ENCODE measurements at regions not wholly inside any gene's neighbourhood (a gene's known extent, or its start where the extent isn't known, plus 50 kb on each side); places are given as distances from the start of the nearest gene placed in this dataset.

DNA sequence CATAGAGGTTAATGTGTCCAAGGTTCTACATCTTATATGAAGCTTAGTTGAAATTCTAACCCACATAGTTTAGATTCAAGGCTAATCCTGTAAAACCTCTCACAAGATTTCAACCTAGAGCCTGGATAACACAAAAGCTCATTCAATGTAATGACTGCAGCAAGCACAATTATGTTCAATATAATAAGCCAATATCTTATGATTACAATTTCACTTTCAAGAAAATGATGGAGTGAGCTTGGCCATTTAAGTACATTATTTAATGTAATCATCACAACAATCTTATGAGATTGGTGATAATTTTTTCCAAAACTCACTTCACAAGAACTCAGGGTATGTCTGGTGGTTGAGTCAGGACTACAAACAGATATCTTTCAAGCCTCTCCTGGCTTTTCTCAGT is 1140.8 kb upstream of the WWC1 start:
- H3K36me3 ChIP-seq (ENCODE audit: control insufficient read depth, insufficient read depth, low read length), result no peaks in the 10 kb centered on the region
- TF ChIP-seq, protein P1, sequence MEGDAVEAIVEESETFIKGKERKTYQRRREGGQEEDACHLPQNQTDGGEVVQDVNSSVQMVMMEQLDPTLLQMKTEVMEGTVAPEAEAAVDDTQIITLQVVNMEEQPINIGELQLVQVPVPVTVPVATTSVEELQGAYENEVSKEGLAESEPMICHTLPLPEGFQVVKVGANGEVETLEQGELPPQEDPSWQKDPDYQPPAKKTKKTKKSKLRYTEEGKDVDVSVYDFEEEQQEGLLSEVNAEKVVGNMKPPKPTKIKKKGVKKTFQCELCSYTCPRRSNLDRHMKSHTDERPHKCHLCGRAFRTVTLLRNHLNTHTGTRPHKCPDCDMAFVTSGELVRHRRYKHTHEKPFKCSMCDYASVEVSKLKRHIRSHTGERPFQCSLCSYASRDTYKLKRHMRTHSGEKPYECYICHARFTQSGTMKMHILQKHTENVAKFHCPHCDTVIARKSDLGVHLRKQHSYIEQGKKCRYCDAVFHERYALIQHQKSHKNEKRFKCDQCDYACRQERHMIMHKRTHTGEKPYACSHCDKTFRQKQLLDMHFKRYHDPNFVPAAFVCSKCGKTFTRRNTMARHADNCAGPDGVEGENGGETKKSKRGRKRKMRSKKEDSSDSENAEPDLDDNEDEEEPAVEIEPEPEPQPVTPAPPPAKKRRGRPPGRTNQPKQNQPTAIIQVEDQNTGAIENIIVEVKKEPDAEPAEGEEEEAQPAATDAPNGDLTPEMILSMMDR (IDR thresholded peaks at IDR 0.05; ENCODE audit: insufficient read depth, low read length, poor library complexity, severe bottlenecking), result no peak
- DNase-seq (ENCODE audit: low read depth), result no peak
- H3K4me3 ChIP-seq (ENCODE audit: low read depth, low read length), result no peak overlapping the region
- no peaks in the 10 kb centered on the region for H3K27me3 ChIP-seq (ENCODE audit: control insufficient read depth, insufficient read depth, low read length)

DNA sequence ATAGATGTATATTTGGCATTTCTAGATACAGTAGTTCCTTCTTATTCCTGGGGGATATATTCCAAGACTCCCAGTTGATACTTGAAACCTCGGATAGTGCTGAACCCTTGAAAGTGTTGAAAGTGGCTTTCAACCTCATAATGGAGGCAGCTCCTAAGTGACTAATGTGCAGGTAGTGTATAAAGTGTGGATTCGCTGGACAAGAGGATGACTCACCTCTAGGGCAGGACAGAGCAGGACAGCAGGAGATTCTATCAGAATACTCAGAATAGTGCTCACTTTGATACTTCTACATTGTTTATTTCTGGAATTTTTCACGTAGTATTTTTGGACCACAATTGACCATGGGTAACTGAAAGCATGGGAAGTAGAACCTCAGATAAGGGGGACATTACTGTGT is 1138.9 kb upstream of the WWC1 start:
- Histone ChIP-seq H3K4me3 (ENCODE audit: low read depth, low read length) (no peak overlapping the region), H3K36me3 (ENCODE audit: control insufficient read depth, insufficient read depth, low read length) (no peaks in the 10 kb centered on the region), H3K27me3 (ENCODE audit: control insufficient read depth, insufficient read depth, low read length) (no peaks in the 10 kb centered on the region)
- no peak for DNase-seq (ENCODE audit: low read depth)
- TF ChIP-seq, protein P1 (IDR thresholded peaks at IDR 0.05; ENCODE audit: insufficient read depth, low read length, poor library complexity, severe bottlenecking), result no peak

DNA sequence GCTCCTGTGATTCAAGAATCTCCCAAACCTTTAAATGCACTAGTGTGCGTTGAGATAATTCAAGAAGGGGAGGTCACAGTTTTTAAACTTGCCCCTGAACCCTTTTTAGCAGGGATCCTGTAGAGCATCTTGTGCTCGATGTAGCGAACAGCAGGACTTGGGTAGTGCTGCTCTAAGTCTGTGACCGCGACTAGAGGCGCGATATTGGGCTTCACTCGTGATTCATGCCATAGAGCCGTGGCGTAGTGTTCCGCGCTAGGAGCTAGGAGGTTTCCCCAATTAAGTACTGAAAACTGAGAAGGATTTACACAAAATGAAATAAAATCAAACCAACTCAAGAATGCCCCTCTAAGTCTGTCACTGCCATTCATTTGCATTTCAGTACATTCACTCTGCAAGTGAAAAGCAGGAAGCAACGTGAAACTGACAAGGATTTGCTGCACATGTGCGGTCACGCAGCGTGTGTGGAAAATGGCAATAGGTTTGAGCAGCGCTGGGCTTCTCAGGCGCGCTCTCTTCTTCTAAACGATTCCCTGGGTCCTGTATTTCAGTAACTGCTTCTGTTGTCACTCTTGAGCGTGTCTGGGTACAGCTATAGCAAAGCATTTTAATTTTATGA is 1135.9 kb upstream of the WWC1 start:
- TF ChIP-seq, protein P1 (IDR thresholded peaks at IDR 0.05; ENCODE audit: insufficient read depth, low read length, poor library complexity, severe bottlenecking), result no peak
- H3K4me3 ChIP-seq (ENCODE audit: low read depth, low read length), result no peak overlapping the region
- no peak for DNase-seq (ENCODE audit: low read depth)

DNA sequence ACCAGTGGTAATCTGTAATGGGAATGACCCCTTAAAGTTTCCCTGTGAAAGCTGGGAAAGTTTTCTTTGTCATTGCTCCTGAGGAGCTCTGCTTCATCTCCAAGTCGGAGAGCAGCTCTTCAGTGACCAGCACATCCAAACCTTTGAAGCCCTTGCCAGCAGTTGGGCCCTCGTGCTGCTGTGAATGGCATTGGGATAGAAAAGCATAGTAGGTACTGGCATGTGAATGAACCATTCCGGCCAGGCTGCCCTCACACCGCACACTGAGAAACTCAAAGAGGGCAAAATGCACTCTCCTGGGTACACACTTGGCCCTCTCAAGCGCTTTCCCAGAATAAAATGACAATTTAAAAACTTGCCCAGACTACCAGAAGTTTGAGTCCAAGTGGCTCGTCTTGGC is 1135.0 kb upstream of the WWC1 start:
- Histone ChIP-seq H3K27me3 (ENCODE audit: control insufficient read depth, insufficient read depth, low read length) (no peaks in the 10 kb centered on the region), H3K4me3 (ENCODE audit: low read depth, low read length) (no peak overlapping the region), H3K36me3 (ENCODE audit: control insufficient read depth, insufficient read depth, low read length) (no peaks in the 10 kb centered on the region)
- TF ChIP-seq, protein P1 (IDR thresholded peaks at IDR 0.05; ENCODE audit: insufficient read depth, low read length, poor library complexity, severe bottlenecking), result no peak
- no peak for DNase-seq (ENCODE audit: low read depth)

More for the DNA sequence above, 1135.9 kb upstream of the WWC1 start:
- no peaks in the 10 kb centered on the region for H3K27me3 ChIP-seq (ENCODE audit: control insufficient read depth, insufficient read depth, low read length)
- no peaks in the 10 kb centered on the region for H3K36me3 ChIP-seq (ENCODE audit: control insufficient read depth, insufficient read depth, low read length)

DNA sequence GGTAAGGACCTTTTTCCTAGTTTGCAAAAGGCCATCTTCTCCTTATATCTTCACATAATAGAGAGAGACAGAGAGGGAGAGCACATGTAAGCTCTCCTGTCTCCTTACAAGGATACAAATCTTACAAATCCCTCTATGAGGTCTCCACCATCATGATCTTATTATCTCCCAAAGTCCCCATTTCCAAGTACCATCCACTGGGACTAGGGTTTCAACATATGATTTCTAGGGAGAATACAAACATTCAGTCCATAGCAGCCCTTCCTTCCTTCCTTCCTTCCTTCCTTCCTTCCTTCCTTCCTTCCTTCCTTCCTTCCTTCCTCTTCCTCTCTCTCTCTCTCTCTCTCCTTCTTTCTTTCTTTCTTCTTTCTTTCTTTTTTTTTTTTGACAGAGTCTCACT is 1132.9 kb upstream of the WWC1 start:
- DNase-seq (ENCODE audit: low read depth), result no peak

More for the DNA sequence above, 1132.9 kb upstream of the WWC1 start:
- Histone ChIP-seq H3K36me3 (ENCODE audit: control insufficient read depth, insufficient read depth, low read length) (no peaks in the 10 kb centered on the region), H3K4me3 (ENCODE audit: low read depth, low read length) (no peak overlapping the region), H3K27me3 (ENCODE audit: control insufficient read depth, insufficient read depth, low read length) (no peaks in the 10 kb centered on the region)
- TF ChIP-seq, protein P1 (IDR thresholded peaks at IDR 0.05; ENCODE audit: insufficient read depth, low read length, poor library complexity, severe bottlenecking), result no peak

All from kidney epithelial cell (primary cell).